Endothelial cell of umbilical vein (primary cell): ENCODE measurements at regions not wholly inside any gene's neighbourhood (a gene's known extent, or its start where the extent isn't known, plus 50 kb on each side); places are given as distances from the start of the nearest gene placed in this dataset.

Source experiments
- BruUV-seq: library from RNA; stranded (reverse); fragments of 400-500 nt; replicated peaks from 2 replicates; lab custom pipeline; 2021; lab: Mats Ljungman, UMichigan
- CTCF ChIA-PET: fragments of 300-600, 350-600 bp; sonication (Branson Sonifier 250); formaldehyde crosslinking; loops from one replicate; lab custom pipeline; 2021; ENCODE audit warnings: antibody characterized with exemption, inconsistent platforms; lab: Charles Lee
- POLR2A ChIA-PET: fragments of 300-600, 350-600 bp; sonication (Branson Sonifier 250); formaldehyde crosslinking; loops from one replicate; lab custom pipeline; 2021; ENCODE audit warnings: antibody characterized with exemption, inconsistent platforms; lab: Charles Lee
- DNase-seq: peaks from one replicate; pipeline ENCODE4 v3.0.0-alpha.2; 2011; ENCODE audit warnings: low read depth, low spot score
- FAIRE-seq: peaks from 2 replicates; lab custom pipeline; 2011; peaks lifted over from hg19 to GRCh38; lab: Jason Lieb, UNC
- H2AFZ ChIP-seq: 2 replicates; pipeline ENCODE4 v1.6.0; 2012; ENCODE audit warnings: low read depth, low read length, control low read depth, inconsistent platforms
- H3K27ac ChIP-seq: 2 replicates; pipeline ENCODE4 v1.5.1; 2011; ENCODE audit warnings: low read depth, mild to moderate bottlenecking, control low read depth, low read length, moderate library complexity; ENCODE audit not compliant: insufficient read depth
- H3K27me3 ChIP-seq, 2 experiments: 2 replicates each; pipeline versions ENCODE4 v1.6.0 to v1.6.1; 2011; ENCODE audit warnings: low read length in 2 of 2, mixed read lengths in 1 of 2; ENCODE audit not compliant: control insufficient read depth in 2 of 2, insufficient read depth in 2 of 2
- H3K36me3 ChIP-seq, 2 experiments: 2 replicates in 1 of 2; 3 replicates in 1 of 2; pipeline ENCODE4 v1.5.1; 2011; ENCODE audit warnings: low read length in 2 of 2, mild to moderate bottlenecking in 1 of 2, moderate library complexity in 1 of 2; ENCODE audit not compliant: control insufficient read depth in 2 of 2, insufficient read depth in 2 of 2; ENCODE audit errors: extremely low read depth in 1 of 2
- H3K4me1 ChIP-seq: 3 replicates; pipeline ENCODE4 v1.5.1; 2011; ENCODE audit warnings: mild to moderate bottlenecking, low read length; ENCODE audit not compliant: control insufficient read depth, insufficient read depth; ENCODE audit errors: extremely low read depth
- H3K4me2 ChIP-seq: 2 replicates; pipeline ENCODE4 v1.6.1; 2011; ENCODE audit warnings: low read length, control low read depth, mixed read lengths; ENCODE audit not compliant: insufficient read depth
- H3K4me3 ChIP-seq, 3 experiments: fragments of 200-600 bp in 1 of 3; sonication (generic), shearing (Covaris generic) in 1 of 3; replicated peaks in 1 of 3; 2 replicates each; pipeline ENCODE4 v1.5.1; 2011 to 2016; ENCODE audit warnings: control low read depth in 3 of 3, low read length in 3 of 3, mild to moderate bottlenecking in 2 of 3, inconsistent platforms in 1 of 3, low read depth in 1 of 3, moderate library complexity in 1 of 3; ENCODE audit not compliant: insufficient read depth in 1 of 3
- H3K79me2 ChIP-seq: 2 replicates; pipeline ENCODE4 v1.6.0; 2012; ENCODE audit warnings: low read length, inconsistent platforms; ENCODE audit not compliant: control insufficient read depth, insufficient read depth
- H3K9ac ChIP-seq: replicated peaks from 2 replicates; pipeline ENCODE3; 2011; ENCODE audit warnings: low read length, control low read depth; ENCODE audit not compliant: insufficient read depth; ENCODE audit errors: extremely low read depth
- H3K9me1 ChIP-seq: replicated peaks from 3 replicates; pipeline ENCODE4 v1.6.0; 2011; ENCODE audit warnings: mild to moderate bottlenecking, low read length; ENCODE audit not compliant: control insufficient read depth, insufficient read depth; ENCODE audit errors: extremely low read depth
- H3K9me3 ChIP-seq: replicated peaks from 2 replicates; pipeline ENCODE4 v1.5.1; 2012; ENCODE audit warnings: low read length, inconsistent platforms; ENCODE audit not compliant: control insufficient read depth, insufficient read depth
- H4K20me1 ChIP-seq: replicated peaks from 2 replicates; pipeline ENCODE3; 2011; ENCODE audit warnings: mild to moderate bottlenecking, low read length; ENCODE audit not compliant: control insufficient read depth, insufficient read depth; ENCODE audit errors: extremely low read depth
- EZH2 ChIP-seq: IDR thresholded peaks from 2 replicates; pipeline ENCODE4 v1.6.1; 2012; ENCODE audit warnings: borderline replicate concordance, low read depth, mild to moderate bottlenecking, moderate library complexity, low read length, inconsistent platforms; ENCODE audit not compliant: severe bottlenecking
- FOS ChIP-seq: IDR thresholded peaks from 2 replicates; pipeline ENCODE4 v1.6.1; 2011; ENCODE audit warnings: mild to moderate bottlenecking, low read length, moderate library complexity, borderline replicate concordance; ENCODE audit not compliant: insufficient read depth
- GATA2 ChIP-seq: IDR thresholded peaks from 2 replicates; pipeline ENCODE4 v1.7.0; 2011; ENCODE audit warnings: low read depth, mild to moderate bottlenecking, moderate library complexity, mixed read lengths, low read length; ENCODE audit not compliant: insufficient read length, insufficient read depth
- POLR2A ChIP-seq: IDR thresholded peaks from 2 replicates; pipeline ENCODE4 v1.6.1; 2012; ENCODE audit warnings: low read depth, mild to moderate bottlenecking, control low read depth, low read length
- dilution Hi-C: fragments of 300-500 bp; cut with MboI; formaldehyde crosslinking; loops from one replicate; pipeline ENCODE4 v1.15.0; 2019; ENCODE audit warnings: low sequenced_read_pairs; ENCODE audit not compliant: extremely low pct_ligation_motif_present
- intact Hi-C: fragments of 100-400 bp; cut with micrococcal nuclease; formaldehyde crosslinking; loops from one replicate; pipeline ENCODE4 v1.10.0; 2022

DNA sequence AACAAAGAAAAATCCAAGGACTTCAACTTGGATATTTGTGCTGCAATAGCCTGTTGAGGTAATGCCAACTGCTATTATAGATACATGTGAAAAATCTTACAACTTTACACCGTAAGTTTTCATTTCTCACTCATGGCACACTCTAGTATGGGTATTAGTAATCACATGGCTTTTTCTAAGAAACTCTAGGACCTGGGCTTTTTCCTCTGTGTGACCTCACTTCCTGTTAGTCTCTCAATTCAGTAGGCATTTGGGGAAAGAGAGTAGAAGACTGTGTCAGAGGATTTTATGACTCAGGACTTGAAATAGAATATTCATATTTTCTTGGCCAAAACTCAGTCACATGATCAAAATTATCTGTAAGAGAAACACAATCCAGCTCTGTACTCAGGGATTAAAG is 1049.9 kb downstream of the REEP3 start:
- ChIA-PET CTCF (no interaction called here), POLR2A (no interaction called here)
- H3K79me2 ChIP-seq: no peaks in the 10 kb centered on the region
- no peaks in the 10 kb centered on the region for H3K9me1 ChIP-seq
- DNase-seq (no peak), FAIRE-seq (no peak)
- dilution Hi-C loops: no loop called here
- H3K27me3 ChIP-seq: no peaks in the 10 kb centered on the region
- no peak for TF ChIP-seq GATA2
- TF ChIP-seq FOS: no peak
- H3K4me2 ChIP-seq: no peak overlapping the region
- no TSS peak for BruUV-seq
- H3K9ac ChIP-seq: no peak overlapping the region
- no peaks in the 10 kb centered on the region for H4K20me1 ChIP-seq
- H2AFZ ChIP-seq: no peak overlapping the region
- intact Hi-C loops: no loop called here
- no peak overlapping the region for H3K4me3 ChIP-seq
- H3K4me1 ChIP-seq: no peaks in the 10 kb centered on the region
- H3K27ac ChIP-seq: no peak overlapping the region
- H3K36me3 ChIP-seq: no peaks in the 10 kb centered on the region
- no peaks in the 10 kb centered on the region for H3K9me3 ChIP-seq

DNA sequence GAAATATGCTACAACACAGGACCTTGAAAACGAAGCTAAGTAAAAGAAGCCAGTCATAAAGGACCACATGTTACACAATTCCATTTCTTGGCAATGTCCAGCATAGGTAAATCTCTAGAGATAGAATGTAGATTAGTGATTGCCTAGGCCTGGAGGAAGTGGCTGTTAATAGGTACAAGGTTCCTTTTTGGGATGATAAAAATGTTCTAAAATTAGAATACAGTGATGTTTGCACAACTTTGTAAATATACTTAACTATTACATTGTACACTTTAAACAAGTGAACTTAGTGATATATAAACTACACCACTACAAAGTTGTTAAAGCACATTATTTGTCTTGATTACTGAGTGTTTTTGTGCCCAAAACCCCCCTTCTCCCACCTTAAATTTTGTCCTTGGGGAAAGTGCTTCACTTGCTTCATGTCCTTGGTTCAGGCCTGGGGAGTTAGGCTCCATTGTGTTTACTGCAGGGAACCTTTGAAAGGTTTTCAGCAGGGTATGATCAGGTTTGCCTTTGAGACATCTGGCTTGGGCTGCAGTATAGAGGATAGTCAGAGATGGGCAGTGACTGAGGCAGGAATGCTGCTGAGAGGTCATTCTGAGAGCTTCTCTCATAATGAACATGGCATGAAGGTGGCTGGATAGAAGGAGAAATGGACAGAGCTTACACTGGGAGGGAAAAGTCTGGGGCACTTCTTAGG is 1052.6 kb downstream of the REEP3 start:
- Histone ChIP-seq H4K20me1 (no peaks in the 10 kb centered on the region), H3K9me3 (no peaks in the 10 kb centered on the region), H3K9ac (no peak overlapping the region), H3K4me2 (no peak overlapping the region), H3K27me3 (no peaks in the 10 kb centered on the region), H3K36me3 (no peaks in the 10 kb centered on the region), H3K79me2 (no peaks in the 10 kb centered on the region), H2AFZ (no peak overlapping the region), H3K9me1 (no peaks in the 10 kb centered on the region), H3K27ac (no peak overlapping the region), H3K4me3 (no peak overlapping the region), H3K4me1 (no peaks in the 10 kb centered on the region)
- POLR2A ChIA-PET: no interaction called here
- no peak for TF ChIP-seq POLR2A
- TF ChIP-seq GATA2: no peak
- no peak for TF ChIP-seq EZH2
- no peak for TF ChIP-seq FOS
- intact Hi-C loops (no loop called here), dilution Hi-C loops (no loop called here)
- DNase-seq: no peak
- no TSS peak for BruUV-seq
- FAIRE-seq: no peak
- CTCF ChIA-PET: no interaction called here
